Nephron progenitor cell (in vitro differentiated cells): ENCODE measurements at regions not wholly inside any gene's neighbourhood (a gene's known extent, or its start where the extent isn't known, plus 50 kb on each side); places are given as distances from the start of the nearest gene placed in this dataset.

Experiments
- DNase-seq: peaks from one replicate; pipeline ENCODE4 v3.0.0; 2021
- H3K27ac Mint-ChIP-seq: 2 replicates; pipeline ENCODE4 v1.8.0; 2021; ENCODE audit warnings: mild to moderate bottlenecking, moderate library complexity, mixed read lengths
- H3K27me3 Mint-ChIP-seq: 2 replicates; pipeline ENCODE4 v1.8.0; 2021; ENCODE audit warnings: mild to moderate bottlenecking, low read depth, mixed read lengths; ENCODE audit not compliant: poor library complexity
- H3K36me3 Mint-ChIP-seq: 2 replicates; pipeline ENCODE4 v1.8.0; 2021; ENCODE audit warnings: low read depth, mixed read lengths
- H3K4me1 Mint-ChIP-seq: 2 replicates; pipeline ENCODE4 v1.8.0; 2021; ENCODE audit warnings: mixed read lengths
- H3K4me3 Mint-ChIP-seq: 2 replicates; pipeline ENCODE4 v1.8.0; 2021; ENCODE audit warnings: mild to moderate bottlenecking, moderate library complexity, mixed read lengths
- H3K9me3 Mint-ChIP-seq: 2 replicates; pipeline ENCODE4 v1.8.0; 2021; ENCODE audit warnings: mild to moderate bottlenecking, moderate library complexity, mixed read lengths
- TF ChIP-seq, protein P1 (sequence below): fragments of 200-600 bp; sonication (generic); IDR thresholded peaks from 2 replicates; pipeline ENCODE4 v1.5.0; 2021; ENCODE audit warnings: antibody characterized with exemption

DNA sequence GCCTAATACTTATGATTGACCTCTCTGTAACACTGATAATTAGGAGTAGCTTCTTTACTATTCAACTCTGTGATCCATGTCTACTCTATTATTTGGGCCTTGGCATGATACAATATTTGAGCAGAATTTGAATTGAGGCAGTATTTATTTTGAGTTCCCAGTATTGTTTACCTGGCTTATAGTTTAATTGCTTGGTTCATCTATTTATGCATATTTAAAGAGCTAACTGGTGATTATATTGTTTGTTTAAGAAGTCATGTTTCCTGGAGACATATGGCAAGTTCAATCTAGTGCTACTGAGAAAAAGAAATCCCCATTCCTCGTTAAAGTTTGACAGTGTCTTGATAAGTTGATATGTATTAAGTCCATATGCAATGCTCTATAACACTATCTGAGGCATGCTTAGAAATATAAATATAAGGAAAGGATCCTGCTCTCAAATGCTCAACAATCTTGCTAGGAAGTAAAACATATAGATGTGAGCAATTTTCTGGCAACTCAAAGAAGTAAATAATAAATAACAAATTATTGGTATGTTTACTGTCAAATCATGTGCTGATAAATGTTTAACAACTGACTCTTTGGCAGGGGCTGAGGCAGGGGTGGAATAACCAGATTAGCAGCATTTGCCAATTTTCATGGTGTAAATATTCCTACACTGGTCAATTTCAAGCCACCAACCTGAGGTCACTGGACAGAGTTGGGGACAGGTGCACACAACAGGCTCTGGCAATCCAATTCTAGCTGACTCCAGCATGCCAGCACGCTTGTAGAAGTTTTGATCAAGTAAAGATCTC, 430.2 kb upstream of the PIK3C3 start:
- Mint-ChIP-seq H3K36me3 (peaks cover 8% of the 10 kb centered on the region), H3K4me3 (no peak overlapping the region), H3K27me3 (no peaks in the 10 kb centered on the region), H3K9me3 (no peaks in the 10 kb centered on the region), H3K27ac (no peak overlapping the region), H3K4me1 (no peaks in the 10 kb centered on the region)
- TF ChIP-seq, protein P1, sequence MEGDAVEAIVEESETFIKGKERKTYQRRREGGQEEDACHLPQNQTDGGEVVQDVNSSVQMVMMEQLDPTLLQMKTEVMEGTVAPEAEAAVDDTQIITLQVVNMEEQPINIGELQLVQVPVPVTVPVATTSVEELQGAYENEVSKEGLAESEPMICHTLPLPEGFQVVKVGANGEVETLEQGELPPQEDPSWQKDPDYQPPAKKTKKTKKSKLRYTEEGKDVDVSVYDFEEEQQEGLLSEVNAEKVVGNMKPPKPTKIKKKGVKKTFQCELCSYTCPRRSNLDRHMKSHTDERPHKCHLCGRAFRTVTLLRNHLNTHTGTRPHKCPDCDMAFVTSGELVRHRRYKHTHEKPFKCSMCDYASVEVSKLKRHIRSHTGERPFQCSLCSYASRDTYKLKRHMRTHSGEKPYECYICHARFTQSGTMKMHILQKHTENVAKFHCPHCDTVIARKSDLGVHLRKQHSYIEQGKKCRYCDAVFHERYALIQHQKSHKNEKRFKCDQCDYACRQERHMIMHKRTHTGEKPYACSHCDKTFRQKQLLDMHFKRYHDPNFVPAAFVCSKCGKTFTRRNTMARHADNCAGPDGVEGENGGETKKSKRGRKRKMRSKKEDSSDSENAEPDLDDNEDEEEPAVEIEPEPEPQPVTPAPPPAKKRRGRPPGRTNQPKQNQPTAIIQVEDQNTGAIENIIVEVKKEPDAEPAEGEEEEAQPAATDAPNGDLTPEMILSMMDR: no peak
- DNase-seq: no peak

DNA sequence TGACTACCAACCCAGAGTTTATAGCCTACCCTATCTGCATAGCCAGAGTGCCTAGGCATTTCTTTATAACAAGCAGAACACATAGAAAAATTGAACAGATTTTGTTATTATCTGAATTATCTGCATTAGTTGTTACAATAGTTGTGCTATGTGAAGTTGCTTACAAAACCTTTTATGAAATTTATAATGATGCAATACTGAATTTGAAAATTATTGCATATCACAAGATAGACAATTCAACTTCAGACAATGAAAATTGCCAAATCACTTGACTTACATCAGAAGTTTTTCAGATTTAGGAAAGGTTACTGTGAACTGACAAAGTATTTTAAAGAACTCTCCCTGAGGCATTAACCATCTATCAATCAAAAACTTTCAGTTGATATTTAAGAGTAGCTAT, 437.9 kb upstream of the PIK3C3 start:
- H3K4me3 Mint-ChIP-seq: no peak overlapping the region
- no peaks in the 10 kb centered on the region for H3K4me1 Mint-ChIP-seq
- TF ChIP-seq, protein P1: no peak
- H3K9me3 Mint-ChIP-seq: no peaks in the 10 kb centered on the region
- H3K27me3 Mint-ChIP-seq: peaks cover 3% of the 10 kb centered on the region
- H3K27ac Mint-ChIP-seq: no peak overlapping the region
- DNase-seq: no peak
- peaks cover 21% of the 10 kb centered on the region for H3K36me3 Mint-ChIP-seq

DNA sequence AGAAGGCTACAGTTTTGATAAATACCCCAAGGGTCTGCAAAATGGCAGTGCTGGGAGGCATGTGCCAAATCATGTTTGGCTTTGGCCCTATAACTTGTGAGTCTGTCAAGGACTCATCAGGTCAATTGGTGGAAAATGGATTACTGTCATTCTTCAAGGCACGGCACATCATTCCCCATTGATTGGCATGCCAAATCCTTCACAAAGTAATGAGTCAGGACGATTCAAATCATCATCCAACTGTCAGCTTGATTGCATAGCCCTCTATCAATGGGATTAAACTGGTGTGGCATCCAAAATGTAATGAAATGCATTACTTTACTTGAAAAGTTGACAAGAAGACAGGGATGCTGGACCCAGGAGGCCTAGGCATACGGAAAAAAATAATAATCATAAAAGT, 441.6 kb upstream of the PIK3C3 start:
- TF ChIP-seq, protein P1: no peak
- H3K36me3 Mint-ChIP-seq: peaks cover 21% of the 10 kb centered on the region

DNA sequence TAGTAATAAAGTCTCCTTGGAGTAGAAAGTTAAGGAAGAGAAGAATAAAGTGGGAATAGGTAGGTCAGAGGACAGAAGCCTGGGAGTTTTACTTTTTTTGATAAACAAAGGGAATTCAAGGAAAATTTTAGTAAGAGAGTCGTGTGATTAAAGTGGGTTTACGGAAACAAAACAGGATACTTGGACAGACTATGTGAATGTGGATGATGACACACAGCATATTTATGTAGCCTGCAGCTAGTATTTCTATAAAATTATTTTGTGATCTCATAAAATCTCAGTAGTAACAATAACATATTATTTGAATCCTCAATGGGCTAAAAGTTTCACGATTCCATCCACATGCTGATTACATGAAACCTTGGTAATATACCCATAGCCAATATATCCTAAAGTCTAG, 450.7 kb upstream of the PIK3C3 start:
- Mint-ChIP-seq H3K9me3 (no peaks in the 10 kb centered on the region), H3K4me3 (no peak overlapping the region), H3K36me3 (no peaks in the 10 kb centered on the region), H3K4me1 (peaks cover 26% of the 10 kb centered on the region), H3K27ac (peak overlapping the region; percentile 80), H3K27me3 (no peaks in the 10 kb centered on the region)
- TF ChIP-seq, protein P1: no peak
- no peak for DNase-seq

More for the DNA sequence above, 441.6 kb upstream of the PIK3C3 start:
- Mint-ChIP-seq H3K4me3 (no peak overlapping the region), H3K4me1 (no peaks in the 10 kb centered on the region), H3K27ac (no peak overlapping the region), H3K9me3 (no peaks in the 10 kb centered on the region), H3K27me3 (peaks cover 3% of the 10 kb centered on the region)
- DNase-seq: no peak

DNA sequence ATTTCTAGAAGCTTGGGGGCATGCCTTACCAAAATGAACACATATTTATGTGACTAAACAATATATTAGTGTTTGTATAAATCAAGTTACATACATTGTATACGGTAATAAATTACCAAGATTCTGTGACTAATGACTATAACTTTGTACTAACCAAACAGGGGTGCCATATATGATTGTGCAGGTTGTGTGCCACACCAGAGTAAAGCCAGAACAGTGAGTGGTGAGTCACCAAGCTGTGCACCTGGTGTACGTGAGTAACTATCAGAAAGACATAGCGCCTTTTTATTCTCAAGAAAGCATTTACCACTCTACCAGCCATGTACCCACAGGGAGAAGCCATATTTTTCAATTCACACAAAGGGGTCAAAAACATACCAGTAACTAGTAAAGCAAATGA, 453.2 kb upstream of the PIK3C3 start:
- peak overlapping the region; percentile 55 for H3K27ac Mint-ChIP-seq

More for the DNA sequence above, 453.2 kb upstream of the PIK3C3 start:
- peaks cover 4% of the 10 kb centered on the region for H3K27me3 Mint-ChIP-seq
- no peak overlapping the region for H3K4me3 Mint-ChIP-seq
- peaks cover 33% of the 10 kb centered on the region for H3K4me1 Mint-ChIP-seq
- no peaks in the 10 kb centered on the region for H3K36me3 Mint-ChIP-seq
- no peak for DNase-seq
- no peaks in the 10 kb centered on the region for H3K9me3 Mint-ChIP-seq
- TF ChIP-seq, protein P1: no peak
